ENCODE measurements at regions not wholly inside any gene's neighbourhood (a gene's known extent, or its start where the extent isn't known, plus 50 kb on each side); places are given as distances from the start of the nearest gene placed in this dataset.
A peak's percentile ranks its signal among the peaks of the same experiment; 100 is the strongest.

- TF ChIP-seq NR2C1 (IDR thresholded peaks at IDR 0.05) (no peak), NR2C1 (tag; IDR thresholded peaks at IDR 0.05) (no peak), SMAD1 (IDR thresholded peaks at IDR 0.05; ENCODE audit: low read depth, low read length, partially characterized antibody) (no peak), SP2 (IDR thresholded peaks at IDR 0.05; ENCODE audit: extremely low read depth, low read depth, low read length, poor library complexity, severe bottlenecking) (no peak), TGIF2 (CRISPR knock-in tag; IDR thresholded peaks at IDR 0.05) (no peak), RBM14 (IDR thresholded peaks at IDR 0.05; ENCODE audit: borderline replicate concordance, insufficient read depth, low read depth, low read length) (no peak), ATF3 (IDR thresholded peaks at IDR 0.05) (peak; percentile 56; the same call in 1 of the 2 replicates), ATF3 (CRISPR knock-in tag; conservative IDR thresholded peaks at IDR 0.05) (no peak), ZBTB8A (IDR thresholded peaks at IDR 0.05; ENCODE audit: partially characterized antibody) (no peak), POLR3A (IDR thresholded peaks at IDR 0.05; ENCODE audit: borderline replicate concordance, extremely low read depth, insufficient read depth, insufficient read length) (no peak), ZNF764 (CRISPR knock-in tag; IDR thresholded peaks at IDR 0.05; ENCODE audit: low read depth) (no peak), TBP (optimal IDR thresholded peaks at IDR 0.05; ENCODE audit: low read depth, low read length) (no peak), MCM7 (IDR thresholded peaks at IDR 0.05) (no peak), ZBTB26 (CRISPR knock-in tag; IDR thresholded peaks at IDR 0.05) (no peak), FOXO4 (CRISPR knock-in tag; IDR thresholded peaks at IDR 0.05) (no peak), ZNF707 (CRISPR knock-in tag; conservative IDR thresholded peaks at IDR 0.05) (no peak), PHB (CRISPR knock-in tag; IDR thresholded peaks at IDR 0.05) (no peak), ID3 (CRISPR knock-in tag; IDR thresholded peaks at IDR 0.05) (no peak), ID3 (tag; IDR thresholded peaks at IDR 0.05) (no peak), SMARCE1 (IDR thresholded peaks at IDR 0.05) (0 out of 2 replicates have a peak, but pooled peaks have one; percentile 47), FOXP1 (CRISPR knock-in tag; IDR thresholded peaks at IDR 0.05) (no peak), GTF3C2 (IDR thresholded peaks at IDR 0.05; ENCODE audit: borderline replicate concordance, extremely low read depth, insufficient read length) (no peak)
Observed at GRCh38 chr15:66931768-66932633, 133.4 kb upstream of the SMAD3 start (continued).
